ENCODE measurements at regions not wholly inside any gene's neighbourhood (a gene's known extent, or its start where the extent isn't known, plus 50 kb on each side); places are given as distances from the start of the nearest gene placed in this dataset.

- no peak for TF ChIP-seq CTCF (IDR thresholded peaks at IDR 0.05; ENCODE audit: low read depth, low read length)
- ChIA-PET POLR2A (no interaction called here), CTCF (no interaction called here)
- Histone ChIP-seq H3K27me3 (ENCODE audit: control insufficient read depth, insufficient read depth, low read length) (no peaks in the 10 kb centered on the region), H3K4me3 (ENCODE audit: low read depth, low read length) (no peak overlapping the region), H3K9me3 (ENCODE audit: control insufficient read depth, insufficient read depth, low read length) (peaks cover 19% of the 10 kb centered on the region), H3K27ac (ENCODE audit: low read depth, low read length) (no peak overlapping the region)
- DNase-seq (ENCODE audit: low read depth, low spot score), result no peak
These were observed 217.7 kb upstream of the ZP4 start for GRCh38 chr1:238108417-238108816.

GRCh38 chr1:238107322-238107721, 216.6 kb upstream of the ZP4 start:
- Histone ChIP-seq H3K9me3 (ENCODE audit: control insufficient read depth, insufficient read depth, low read length) (peaks cover 19% of the 10 kb centered on the region), H3K4me3 (ENCODE audit: low read depth, low read length) (no peak overlapping the region), H3K27me3 (ENCODE audit: control insufficient read depth, insufficient read depth, low read length) (no peaks in the 10 kb centered on the region), H3K27ac (ENCODE audit: low read depth, low read length) (no peak overlapping the region)
- no peak for TF ChIP-seq CTCF (IDR thresholded peaks at IDR 0.05; ENCODE audit: low read depth, low read length)
- POLR2A ChIA-PET, result no interaction called here
- no peak for DNase-seq (ENCODE audit: low read depth, low spot score)
- CTCF ChIA-PET, result no interaction called here

- CTCF ChIA-PET, result no interaction called here
- no peak for DNase-seq (ENCODE audit: low read depth, low spot score)
- no peak overlapping the region for H3K27ac ChIP-seq (ENCODE audit: low read depth, low read length)
- TF ChIP-seq CTCF (IDR thresholded peaks at IDR 0.05; ENCODE audit: low read depth, low read length), result no peak
- POLR2A ChIA-PET, result no interaction called here
- H3K4me3 ChIP-seq (ENCODE audit: low read depth, low read length), result no peak overlapping the region
- no peaks in the 10 kb centered on the region for H3K27me3 ChIP-seq (ENCODE audit: control insufficient read depth, insufficient read depth, low read length)
- peaks cover 20% of the 10 kb centered on the region for H3K9me3 ChIP-seq (ENCODE audit: control insufficient read depth, insufficient read depth, low read length)
These were observed 214.0 kb upstream of the ZP4 start for GRCh38 chr1:238104752-238105151.

GRCh38 chr1:238101923-238102322, 211.2 kb upstream of the ZP4 start:
- CTCF ChIA-PET, result no interaction called here
- Histone ChIP-seq H3K27ac (ENCODE audit: low read depth, low read length) (no peak overlapping the region), H3K4me3 (ENCODE audit: low read depth, low read length) (no peak overlapping the region), H3K27me3 (ENCODE audit: control insufficient read depth, insufficient read depth, low read length) (no peaks in the 10 kb centered on the region), H3K9me3 (ENCODE audit: control insufficient read depth, insufficient read depth, low read length) (peaks cover 8% of the 10 kb centered on the region)
- no peak for TF ChIP-seq CTCF (IDR thresholded peaks at IDR 0.05; ENCODE audit: low read depth, low read length)
- DNase-seq (ENCODE audit: low read depth, low spot score), result no peak
- POLR2A ChIA-PET, result no interaction called here

- Histone ChIP-seq H3K27ac (ENCODE audit: low read depth, low read length) (no peak overlapping the region), H3K27me3 (ENCODE audit: control insufficient read depth, insufficient read depth, low read length) (no peaks in the 10 kb centered on the region), H3K4me3 (ENCODE audit: low read depth, low read length) (no peak overlapping the region), H3K9me3 (ENCODE audit: control insufficient read depth, insufficient read depth, low read length) (peaks cover 8% of the 10 kb centered on the region)
- DNase-seq (ENCODE audit: low read depth, low spot score), result no peak
- POLR2A ChIA-PET, result no interaction called here
- TF ChIP-seq CTCF (IDR thresholded peaks at IDR 0.05; ENCODE audit: low read depth, low read length), result no peak
- CTCF ChIA-PET, result no interaction called here
These were observed 209.1 kb upstream of the ZP4 start for GRCh38 chr1:238099871-238100270.
